ENCODE measurements at regions not wholly inside any gene's neighbourhood (a gene's known extent, or its start where the extent isn't known, plus 50 kb on each side); places are given as distances from the start of the nearest gene placed in this dataset.
A peak's percentile ranks its signal among the peaks of the same experiment; 100 is the strongest.

GRCh38 chr9:29958469-29958868, 2385.2 kb upstream of the C9orf72 start (continued):
- no peak for TF ChIP-seq ZNF101 (CRISPR knock-in tag; IDR thresholded peaks at IDR 0.05; ENCODE audit: borderline replicate concordance, low read depth)
- no peak for TF ChIP-seq POLR2G (IDR thresholded peaks at IDR 0.05; ENCODE audit: low read depth, low read length)

GRCh38 chr9:29965834-29966233, 2392.6 kb upstream of the C9orf72 start:
- no peak overlapping the region for H3K27ac ChIP-seq (ENCODE audit: extremely low read length, insufficient read depth, low read length)
- no peaks in the 10 kb centered on the region for H3K4me1 ChIP-seq (ENCODE audit: insufficient read depth, low read length)
- BruUV-seq (replicated peaks) = no TSS peak
- DNase-seq (ENCODE audit: low spot score) = no peak
- ATAC-seq = no peak
- H2AFZ ChIP-seq (ENCODE audit: low read length) = no peak overlapping the region
- no peak overlapping the region for H3K4me2 ChIP-seq (ENCODE audit: low read depth, low read length)
- in situ Hi-C loops (cut with HindIII; ENCODE audit: extremely low pct_ligation_motif_present, low pct_unique_long_range_greater_than_20kb) (no loop called here), intact Hi-C loops (cut with micrococcal nuclease; ENCODE audit: unreplicated experiment) (no loop called here)
- no peak for FAIRE-seq
- no peak overlapping the region for H3K4me3 ChIP-seq (replicated peaks in 1 of 3; ENCODE audit: insufficient read depth in 1 of 3, low read depth in 2 of 3, low read length in 3 of 3)
- WGBS (ENCODE audit: low lambda C conversion rate) = 4% methylated on average over 5 of the region's 6 CpGs
- POLR2A ChIA-PET = no interaction called here
- no peaks in the 10 kb centered on the region for H3K9me3 ChIP-seq (ENCODE audit: low read length)
- H3K36me3 ChIP-seq (replicated peaks in 1 of 2; ENCODE audit: control insufficient read depth in 1 of 2, insufficient read depth in 2 of 2, low read length in 2 of 2) = no peaks in the 10 kb centered on the region
- no peaks in the 10 kb centered on the region for H4K20me1 ChIP-seq (ENCODE audit: insufficient read depth, low read length)
- H3K9ac ChIP-seq (ENCODE audit: insufficient read depth, low read depth, low read length) = no peak overlapping the region
- no peaks in the 10 kb centered on the region for H3K27me3 ChIP-seq (ENCODE audit: control insufficient read depth in 1 of 2, insufficient read depth in 2 of 2, low read length in 2 of 2)
- H3K79me2 ChIP-seq (ENCODE audit: insufficient read depth, low read length) = no peaks in the 10 kb centered on the region
- no peak for TF ChIP-seq ZNF317 (CRISPR knock-in tag; IDR thresholded peaks at IDR 0.05)
- no peak for TF ChIP-seq HMGXB4 (CRISPR knock-in tag; IDR thresholded peaks at IDR 0.05; ENCODE audit: borderline replicate concordance in 1 of 2, low read depth in 1 of 2)
- TF ChIP-seq HDAC2 (CRISPR knock-in tag; IDR thresholded peaks at IDR 0.05) = no peak
- TF ChIP-seq ZNF703 (CRISPR knock-in tag; IDR thresholded peaks at IDR 0.05; ENCODE audit: borderline replicate concordance) = no peak
- TF ChIP-seq ZNF275 (CRISPR knock-in tag; IDR thresholded peaks at IDR 0.05; ENCODE audit: borderline replicate concordance) = no peak
- no peak for TF ChIP-seq REST (IDR thresholded peaks at IDR 0.05; ENCODE audit: borderline replicate concordance in 1 of 2, low read depth in 1 of 2, low read length in 2 of 2)
- 0 out of 2 replicates have a peak, but pooled peaks have one; percentile 5 for TF ChIP-seq MNT (IDR thresholded peaks at IDR 0.05)
- CTCF ChIA-PET (ENCODE audit: low intra/inter-chr PET ratio, low total read pairs) = no interaction called here
